Naive thymus-derived CD4-positive, alpha-beta T cell (primary cell): ENCODE measurements at regions not wholly inside any gene's neighbourhood (a gene's known extent, or its start where the extent isn't known, plus 50 kb on each side); places are given as distances from the start of the nearest gene placed in this dataset.

ENCODE experiments used
- ATAC-seq: fragments of 150-1000 bp; cut with Tn5 transposase; 2 replicates; pipeline ENCODE4 v1.10.0; 2021; ENCODE audit warnings: mild to moderate bottlenecking, moderate library complexity
- CTCF ChIA-PET: fragments of 350-600 bp; sonication (Branson Sonifier 250); formaldehyde crosslinking; loops from one replicate; lab custom pipeline; 2021; ENCODE audit warnings: antibody characterized with exemption; lab: Charles Lee
- POLR2A ChIA-PET: fragments of 350-600 bp; sonication (Branson Sonifier 250); formaldehyde crosslinking; loops from one replicate; lab custom pipeline; 2021; ENCODE audit warnings: antibody characterized with exemption, inconsistent platforms; lab: Charles Lee
- DNase-seq, 9 donors: peaks; one replicate each; pipeline versions ENCODE4 v3.0.0 to v3.0.0-alpha.2; 2020 to 2022; ENCODE audit warnings: mixed read lengths in 1 of 9
- H3K27ac ChIP-seq: one replicate; pipeline ENCODE4 v1.7.0; 2013; ENCODE audit warnings: mild to moderate bottlenecking, low read depth, low read length, moderate library complexity
- H3K27me3 ChIP-seq, 2 donors: one replicate each; pipeline ENCODE4 v1.7.0; 2013; ENCODE audit warnings: low read length in 2 of 2, mild to moderate bottlenecking in 2 of 2, moderate library complexity in 2 of 2; ENCODE audit not compliant: control insufficient read depth in 2 of 2, insufficient read depth in 2 of 2
- H3K36me3 ChIP-seq, 3 experiments: 1 replicate in 2 of 3; 2 replicates in 1 of 3; pipeline ENCODE4 v1.7.0; 2013; ENCODE audit warnings: low read length in 3 of 3, mild to moderate bottlenecking in 3 of 3, moderate library complexity in 1 of 3; ENCODE audit not compliant: insufficient read depth in 3 of 3, control insufficient read depth in 2 of 3
- H3K4me1 ChIP-seq, 2 donors: one replicate each; pipeline ENCODE4 v1.7.0; 2013; ENCODE audit warnings: low read length in 2 of 2, mild to moderate bottlenecking in 2 of 2, moderate library complexity in 1 of 2; ENCODE audit not compliant: control insufficient read depth in 2 of 2, insufficient read depth in 2 of 2
- H3K4me3 ChIP-seq: 2 replicates; pipeline ENCODE4 v1.7.0; 2013; ENCODE audit warnings: mild to moderate bottlenecking, low read length
- H3K9me3 ChIP-seq, 3 experiments: 1 replicate in 2 of 3; 2 replicates in 1 of 3; pipeline ENCODE4 v1.7.0; 2013; ENCODE audit warnings: low read length in 3 of 3; ENCODE audit not compliant: control insufficient read depth in 2 of 3
- H3K27ac Mint-ChIP-seq, 9 donors: one replicate each; pipeline ENCODE4 v1.8.0; 2020 to 2022; ENCODE audit warnings: mixed read lengths in 9 of 9, mild to moderate bottlenecking in 8 of 9, moderate library complexity in 5 of 9, inconsistent platforms in 2 of 9
- H3K27me3 Mint-ChIP-seq, 5 donors: one replicate each; pipeline ENCODE4 v1.8.0; 2021 to 2022; ENCODE audit warnings: mixed read lengths in 5 of 5, mild to moderate bottlenecking in 1 of 5
- H3K36me3 Mint-ChIP-seq, 5 donors: one replicate each; pipeline ENCODE4 v1.8.0; 2020 to 2022; ENCODE audit warnings: mixed read lengths in 5 of 5, mild to moderate bottlenecking in 3 of 5, inconsistent platforms in 1 of 5
- H3K4me1 Mint-ChIP-seq, 7 donors: one replicate each; pipeline ENCODE4 v1.8.0; 2020 to 2022; ENCODE audit warnings: mixed read lengths in 7 of 7, mild to moderate bottlenecking in 3 of 7, inconsistent platforms in 1 of 7
- H3K4me3 Mint-ChIP-seq, 10 donors: one replicate each; pipeline ENCODE4 v1.8.0; 2020 to 2022; ENCODE audit warnings: mild to moderate bottlenecking in 10 of 10, mixed read lengths in 10 of 10, moderate library complexity in 6 of 10, inconsistent platforms in 2 of 10
- H3K9me3 Mint-ChIP-seq, 11 donors: one replicate each; pipeline ENCODE4 v1.8.0; 2020 to 2022; ENCODE audit warnings: mixed read lengths in 11 of 11, mild to moderate bottlenecking in 4 of 11, inconsistent platforms in 1 of 11, moderate library complexity in 1 of 11
- intact Hi-C, 2 donors: fragments of 100-400 bp; cut with micrococcal nuclease; formaldehyde crosslinking; loops; one replicate each; pipeline ENCODE4 v1.15.1; 2023

- H3K27ac Mint-ChIP-seq = no peak overlapping the region
- intact Hi-C loops = no loop called here
- ChIA-PET POLR2A (no interaction called here), CTCF (no interaction called here)
- H3K27me3 ChIP-seq = no peaks in the 10 kb centered on the region
- H3K4me1 Mint-ChIP-seq = peaks cover 0 to 1% (median 0%) of the 10 kb centered on the region in 7 donors
- no peak overlapping the region for H3K27ac ChIP-seq
- H3K36me3 Mint-ChIP-seq = no peaks in the 10 kb centered on the region
- no peaks in the 10 kb centered on the region for H3K36me3 ChIP-seq
- H3K4me3 ChIP-seq = no peak overlapping the region
- H3K4me1 ChIP-seq = no peaks in the 10 kb centered on the region
- no peak for ATAC-seq
- H3K27me3 Mint-ChIP-seq = no peaks in the 10 kb centered on the region
- H3K9me3 Mint-ChIP-seq = peaks cover 0 to 7% (median 2%) of the 10 kb centered on the region in 11 donors
- no peak overlapping the region for H3K4me3 Mint-ChIP-seq
- no peaks in the 10 kb centered on the region for H3K9me3 ChIP-seq
- no peak for DNase-seq
These were observed 591.3 kb upstream of the ADGRL2 start for GRCh38 chr1:81209461-81209860.

- H3K4me1 ChIP-seq = no peaks in the 10 kb centered on the region
- H3K9me3 ChIP-seq = no peaks in the 10 kb centered on the region
- ChIA-PET CTCF (no interaction called here), POLR2A (no interaction called here)
- ATAC-seq (peak; percentile 73), DNase-seq (no peak)
- no peak overlapping the region for H3K27ac ChIP-seq
- Mint-ChIP-seq H3K36me3 (no peaks in the 10 kb centered on the region), H3K4me3 (no peak overlapping the region), H3K9me3 (peaks cover 0 to 7% (median 2%) of the 10 kb centered on the region in 11 donors), H3K27me3 (no peaks in the 10 kb centered on the region), H3K27ac (no peak overlapping the region), H3K4me1 (peaks cover 0 to 1% (median 0%) of the 10 kb centered on the region in 7 donors)
- no peaks in the 10 kb centered on the region for H3K27me3 ChIP-seq
- no peaks in the 10 kb centered on the region for H3K36me3 ChIP-seq
- intact Hi-C loops = no loop called here
- H3K4me3 ChIP-seq = no peak overlapping the region
These were observed 592.3 kb upstream of the ADGRL2 start for GRCh38 chr1:81208441-81208840.

GRCh38 chr1:81205956-81206355 is 594.8 kb upstream of the ADGRL2 start:
- no peaks in the 10 kb centered on the region for H3K4me1 ChIP-seq
- H3K4me1 Mint-ChIP-seq = peaks cover 0 to 1% (median 0%) of the 10 kb centered on the region in 7 donors
- no peak overlapping the region for H3K27ac Mint-ChIP-seq
- no peaks in the 10 kb centered on the region for H3K27me3 ChIP-seq
- intact Hi-C loops = no loop called here
- CTCF ChIA-PET = no interaction called here
- no peak overlapping the region for H3K4me3 ChIP-seq
- H3K27ac ChIP-seq = no peak overlapping the region
- H3K36me3 Mint-ChIP-seq = no peaks in the 10 kb centered on the region
- no peaks in the 10 kb centered on the region for H3K9me3 ChIP-seq
- POLR2A ChIA-PET = no interaction called here
- ATAC-seq (no peak), DNase-seq (no peak)
- H3K9me3 Mint-ChIP-seq = peaks cover 0 to 7% (median 0%) of the 10 kb centered on the region in 11 donors
- no peaks in the 10 kb centered on the region for H3K27me3 Mint-ChIP-seq
- H3K4me3 Mint-ChIP-seq = no peak overlapping the region
- H3K36me3 ChIP-seq = no peaks in the 10 kb centered on the region

GRCh38 chr1:81201779-81202178 is 599.0 kb upstream of the ADGRL2 start:
- no peaks in the 10 kb centered on the region for H3K27me3 ChIP-seq
- H3K9me3 ChIP-seq = no peaks in the 10 kb centered on the region
- ATAC-seq = no peak
- H3K4me1 ChIP-seq = no peaks in the 10 kb centered on the region
- ChIA-PET POLR2A (no interaction called here), CTCF (no interaction called here)
- no peaks in the 10 kb centered on the region for H3K36me3 Mint-ChIP-seq
- intact Hi-C loops = no loop called here
- no peak overlapping the region for H3K4me3 ChIP-seq
- no peaks in the 10 kb centered on the region for H3K4me1 Mint-ChIP-seq
- H3K4me3 Mint-ChIP-seq = no peak overlapping the region
- peaks cover 0 to 16% (median 2%) of the 10 kb centered on the region in 11 donors for H3K9me3 Mint-ChIP-seq
- no peak overlapping the region for H3K27ac ChIP-seq
- no peaks in the 10 kb centered on the region for H3K27me3 Mint-ChIP-seq
- no peak overlapping the region for H3K27ac Mint-ChIP-seq
- DNase-seq = no peak
- no peaks in the 10 kb centered on the region for H3K36me3 ChIP-seq

- no peaks in the 10 kb centered on the region for H3K9me3 ChIP-seq
- no peak overlapping the region for H3K27ac ChIP-seq
- no peak overlapping the region for H3K27ac Mint-ChIP-seq
- DNase-seq (no peak), ATAC-seq (no peak)
- POLR2A ChIA-PET = no interaction called here
- no peaks in the 10 kb centered on the region for H3K4me1 ChIP-seq
- no peaks in the 10 kb centered on the region for H3K27me3 Mint-ChIP-seq
- no peaks in the 10 kb centered on the region for H3K36me3 Mint-ChIP-seq
- H3K4me3 ChIP-seq = no peak overlapping the region
- intact Hi-C loops = no loop called here
- CTCF ChIA-PET = no interaction called here
- no peaks in the 10 kb centered on the region for H3K27me3 ChIP-seq
- H3K4me1 Mint-ChIP-seq = no peaks in the 10 kb centered on the region
- no peak overlapping the region for H3K4me3 Mint-ChIP-seq
- no peaks in the 10 kb centered on the region for H3K36me3 ChIP-seq
- H3K9me3 Mint-ChIP-seq = peaks cover 0 to 15% (median 2%) of the 10 kb centered on the region in 11 donors
These were observed 603.1 kb upstream of the ADGRL2 start for GRCh38 chr1:81197591-81197990.

GRCh38 chr1:81192647-81193642 is 607.8 kb upstream of the ADGRL2 start:
- no peaks in the 10 kb centered on the region for H3K36me3 ChIP-seq
- no peaks in the 10 kb centered on the region for H3K27me3 Mint-ChIP-seq

GRCh38 chr1:81190003-81190402 is 610.7 kb upstream of the ADGRL2 start:
- no peak overlapping the region for H3K4me3 Mint-ChIP-seq
- H3K4me1 Mint-ChIP-seq = no peaks in the 10 kb centered on the region
- POLR2A ChIA-PET = no interaction called here

More at GRCh38 chr1:81192647-81193642, 607.8 kb upstream of the ADGRL2 start:
- Histone ChIP-seq H3K9me3 (no peaks in the 10 kb centered on the region), H3K4me1 (no peaks in the 10 kb centered on the region), H3K27ac (no peak overlapping the region), H3K4me3 (no peak overlapping the region), H3K27me3 (no peaks in the 10 kb centered on the region)
- POLR2A ChIA-PET = no interaction called here
- no peak for ATAC-seq
- intact Hi-C loops = no loop called here
- Mint-ChIP-seq H3K4me3 (no peak overlapping the region), H3K36me3 (peaks cover 0 to 3% (median 0%) of the 10 kb centered on the region in 5 donors), H3K9me3 (peaks cover 0 to 6% (median 0%) of the 10 kb centered on the region in 11 donors), H3K4me1 (no peaks in the 10 kb centered on the region), H3K27ac (no peak overlapping the region)
- CTCF ChIA-PET = no interaction called here
- no peak for DNase-seq

More at GRCh38 chr1:81190003-81190402, 610.7 kb upstream of the ADGRL2 start:
- Mint-ChIP-seq H3K9me3 (peaks cover 0 to 9% (median 5%) of the 10 kb centered on the region in 11 donors), H3K27ac (no peak overlapping the region), H3K27me3 (no peaks in the 10 kb centered on the region), H3K36me3 (peaks cover 0 to 3% (median 0%) of the 10 kb centered on the region in 5 donors)
- no peak for ATAC-seq
- H3K4me3 ChIP-seq = no peak overlapping the region
- no peaks in the 10 kb centered on the region for H3K4me1 ChIP-seq
- no peaks in the 10 kb centered on the region for H3K27me3 ChIP-seq
- CTCF ChIA-PET = no interaction called here
- intact Hi-C loops = no loop called here
- H3K27ac ChIP-seq = no peak overlapping the region
- DNase-seq = no peak
- no peaks in the 10 kb centered on the region for H3K36me3 ChIP-seq
- no peaks in the 10 kb centered on the region for H3K9me3 ChIP-seq
